Loucy (cell line): ENCODE measurements at regions not wholly inside any gene's neighbourhood (a gene's known extent, or its start where the extent isn't known, plus 50 kb on each side); places are given as distances from the start of the nearest gene placed in this dataset.

ENCODE experiments used
- EZH2phosphoT487 ChIP-seq: fragments of 200-600 bp; IDR thresholded peaks from 2 replicates; pipeline ENCODE4 v1.6.1; 2018; ENCODE audit warnings: antibody characterized with exemption, mild to moderate bottlenecking, moderate library complexity, borderline replicate concordance
- TF ChIP-seq, protein P1 (sequence below): fragments of 200-600 bp; sonication (generic); conservative IDR thresholded peaks from 2 replicates; pipeline ENCODE4 v1.5.1; 2014; ENCODE audit warnings: mild to moderate bottlenecking, antibody characterized with exemption, low read length

DNA sequence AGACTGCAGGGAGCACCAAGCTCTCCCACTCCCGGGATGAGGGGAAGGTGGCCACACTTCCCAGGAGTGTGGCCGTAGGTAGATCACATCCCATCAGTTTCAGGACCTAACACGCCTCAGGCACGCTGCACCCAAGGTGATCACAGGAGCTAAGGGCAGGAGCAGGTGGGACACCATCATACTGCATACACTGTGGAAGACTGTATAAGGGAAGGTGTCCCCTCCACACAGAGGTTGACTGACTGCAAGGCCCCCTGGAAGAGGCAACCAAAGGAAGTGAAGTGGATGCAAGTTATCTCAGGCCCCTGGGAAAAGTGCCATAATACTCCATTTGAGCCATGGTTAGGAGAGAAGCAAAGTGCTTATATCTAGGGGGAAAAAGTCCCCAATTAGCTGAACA lies 351.9 kb upstream of the SMIM21 start:
- TF ChIP-seq, protein P1, sequence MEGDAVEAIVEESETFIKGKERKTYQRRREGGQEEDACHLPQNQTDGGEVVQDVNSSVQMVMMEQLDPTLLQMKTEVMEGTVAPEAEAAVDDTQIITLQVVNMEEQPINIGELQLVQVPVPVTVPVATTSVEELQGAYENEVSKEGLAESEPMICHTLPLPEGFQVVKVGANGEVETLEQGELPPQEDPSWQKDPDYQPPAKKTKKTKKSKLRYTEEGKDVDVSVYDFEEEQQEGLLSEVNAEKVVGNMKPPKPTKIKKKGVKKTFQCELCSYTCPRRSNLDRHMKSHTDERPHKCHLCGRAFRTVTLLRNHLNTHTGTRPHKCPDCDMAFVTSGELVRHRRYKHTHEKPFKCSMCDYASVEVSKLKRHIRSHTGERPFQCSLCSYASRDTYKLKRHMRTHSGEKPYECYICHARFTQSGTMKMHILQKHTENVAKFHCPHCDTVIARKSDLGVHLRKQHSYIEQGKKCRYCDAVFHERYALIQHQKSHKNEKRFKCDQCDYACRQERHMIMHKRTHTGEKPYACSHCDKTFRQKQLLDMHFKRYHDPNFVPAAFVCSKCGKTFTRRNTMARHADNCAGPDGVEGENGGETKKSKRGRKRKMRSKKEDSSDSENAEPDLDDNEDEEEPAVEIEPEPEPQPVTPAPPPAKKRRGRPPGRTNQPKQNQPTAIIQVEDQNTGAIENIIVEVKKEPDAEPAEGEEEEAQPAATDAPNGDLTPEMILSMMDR, result no peak
- TF ChIP-seq EZH2phosphoT487, result no peak
